A549 (cell line): ENCODE measurements at regions not wholly inside any gene's neighbourhood (a gene's known extent, or its start where the extent isn't known, plus 50 kb on each side); places are given as distances from the start of the nearest gene placed in this dataset.
A peak's percentile ranks its signal among the peaks of the same experiment; 100 is the strongest.

ENCODE experiments used
- CBX2 ChIP-seq: fragments of 200-600 bp; sonication (generic); IDR thresholded peaks from 2 replicates; pipeline ENCODE4 v1.6.1; 2016; ENCODE audit warnings: low read depth, mild to moderate bottlenecking, borderline replicate concordance
- CBX8 ChIP-seq: fragments of 200-600 bp; sonication (generic); IDR thresholded peaks from 2 replicates; pipeline ENCODE4 v1.6.1; 2016
- CTCF ChIP-seq: fragments of >200 bp; sonication (Bioruptor Twin); formaldehyde crosslinking; IDR thresholded peaks from 3 replicates; pipeline ENCODE4 v1.5.1; 2016
- EP300 ChIP-seq, 2 experiments: fragments of >200 bp; sonication (Bioruptor Twin); formaldehyde crosslinking; IDR thresholded peaks; 2 replicates in 1 of 2; 3 replicates in 1 of 2; pipeline ENCODE4 v1.6.1; 2016 to 2017
- FOSL2 ChIP-seq, 2 experiments: fragments of 450-650 bp in 1 of 2; fragments of >200 bp in 1 of 2; sonication (Bioruptor Twin) in 1 of 2; formaldehyde crosslinking; IDR thresholded peaks; 2 replicates each; pipeline versions ENCODE4 v1.5.0 to v1.6.1; 2016 to 2020; ENCODE audit warnings: mild to moderate bottlenecking in 1 of 2, moderate library complexity in 1 of 2
- HMGXB4 ChIP-seq: fragments of 250-450 bp; sonication (Bioruptor Pico); IDR thresholded peaks from 2 replicates; pipeline ENCODE4 v1.5.0; 2021; ENCODE audit warnings: mild to moderate bottlenecking, moderate library complexity, borderline replicate concordance
- JUNB ChIP-seq: fragments of >200 bp; sonication (Bioruptor Twin); formaldehyde crosslinking; IDR thresholded peaks from 2 replicates; pipeline ENCODE4 v1.6.1; 2016
- KDM1A ChIP-seq: fragments of 200-600 bp; sonication (generic); IDR thresholded peaks from 2 replicates; pipeline ENCODE4 v1.6.1; 2016; ENCODE audit warnings: low read depth, mild to moderate bottlenecking
- MAX ChIP-seq: IDR thresholded peaks from 2 replicates; pipeline ENCODE4 v1.6.1; 2012
- PBX3 ChIP-seq: IDR thresholded peaks from 2 replicates; pipeline ENCODE4 v1.6.1; 2012
- POLR2A ChIP-seq: IDR thresholded peaks from 2 replicates; pipeline ENCODE4 v1.6.1; 2012; ENCODE audit warnings: mild to moderate bottlenecking, low read length
- RAD21 ChIP-seq, 2 experiments: fragments of >200 bp in 1 of 2; sonication (Bioruptor Twin) in 1 of 2; formaldehyde crosslinking in 1 of 2; IDR thresholded peaks in 1 of 2; conservative IDR thresholded peaks in 1 of 2; 2 replicates in 1 of 2; 3 replicates in 1 of 2; pipeline ENCODE4 v1.6.1; 2012 to 2018; ENCODE audit warnings: inconsistent platforms in 1 of 2
- RFX5 ChIP-seq: fragments of 450-650 bp; IDR thresholded peaks from 2 replicates; pipeline ENCODE4 v1.7.1; 2014; ENCODE audit warnings: antibody characterized with exemption, mild to moderate bottlenecking, moderate library complexity
- SREBF2 ChIP-seq: fragments of 450-650 bp; IDR thresholded peaks from 2 replicates; pipeline ENCODE4 v1.6.1; 2014; ENCODE audit warnings: mild to moderate bottlenecking, moderate library complexity

- TF ChIP-seq CTCF (peak; percentile 75), HMGXB4 (CRISPR knock-in tag) (no peak), EP300 (IDR thresholded peaks at IDR 0.05) (no peak), SREBF2 (no peak), CBX8 (no peak), MAX (no peak), FOSL2 (IDR thresholded peaks at IDR 0.05) (no peak), FOSL2 (CRISPR knock-in tag; IDR thresholded peaks at IDR 0.05) (no peak), PBX3 (no peak), CBX2 (no peak), KDM1A (no peak), JUNB (no peak), POLR2A (no peak), RAD21 (conservative IDR thresholded peaks at IDR 0.05 in 1 of 2, IDR thresholded peaks at IDR 0.05 in 1 of 2) (peak; percentile 76 to 82), RFX5 (no peak)
Measured at GRCh38 chr3:176939022-176939817, 258.1 kb downstream of the TBL1XR1 start.
